ENCODE measurements at regions not wholly inside any gene's neighbourhood (a gene's known extent, or its start where the extent isn't known, plus 50 kb on each side); places are given as distances from the start of the nearest gene placed in this dataset.
"Not testable (repeated sequence)": the region's sequence is repeated elsewhere in the genome, so short reads cannot be mapped to it uniquely, and the experiment has no call there.

DNA sequence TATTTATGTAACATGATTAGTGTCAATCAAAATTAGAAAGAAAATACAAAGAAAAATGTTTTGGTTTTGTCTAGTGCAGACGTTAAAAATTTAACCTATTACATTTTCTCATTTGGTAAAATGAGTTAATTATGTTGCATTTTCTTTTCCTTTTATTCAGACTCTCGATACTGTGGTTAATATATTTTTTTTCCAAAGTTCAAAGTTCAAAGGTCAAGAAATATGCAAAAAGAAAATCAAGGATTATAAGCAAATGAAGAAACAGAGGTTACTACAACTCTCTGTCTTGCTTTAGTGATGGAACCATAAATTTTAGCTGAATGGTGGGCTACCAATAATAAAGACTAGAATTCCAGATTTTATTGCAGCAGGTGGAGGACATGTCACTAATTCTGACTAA, 133.3 kb upstream of the TFPI start:
- TF ChIP-seq MYC (IDR thresholded peaks at IDR 0.05; ENCODE audit: low read depth, low read length) (no peak), POLR2A (IDR thresholded peaks at IDR 0.05; ENCODE audit: extremely low read depth, insufficient read length) (no peak)
- TF ChIP-seq, protein P1, sequence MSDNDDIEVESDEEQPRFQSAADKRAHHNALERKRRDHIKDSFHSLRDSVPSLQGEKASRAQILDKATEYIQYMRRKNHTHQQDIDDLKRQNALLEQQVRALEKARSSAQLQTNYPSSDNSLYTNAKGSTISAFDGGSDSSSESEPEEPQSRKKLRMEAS (IDR thresholded peaks at IDR 0.05; ENCODE audit: low read depth, low read length), result no peak
- TF ChIP-seq, protein P2, sequence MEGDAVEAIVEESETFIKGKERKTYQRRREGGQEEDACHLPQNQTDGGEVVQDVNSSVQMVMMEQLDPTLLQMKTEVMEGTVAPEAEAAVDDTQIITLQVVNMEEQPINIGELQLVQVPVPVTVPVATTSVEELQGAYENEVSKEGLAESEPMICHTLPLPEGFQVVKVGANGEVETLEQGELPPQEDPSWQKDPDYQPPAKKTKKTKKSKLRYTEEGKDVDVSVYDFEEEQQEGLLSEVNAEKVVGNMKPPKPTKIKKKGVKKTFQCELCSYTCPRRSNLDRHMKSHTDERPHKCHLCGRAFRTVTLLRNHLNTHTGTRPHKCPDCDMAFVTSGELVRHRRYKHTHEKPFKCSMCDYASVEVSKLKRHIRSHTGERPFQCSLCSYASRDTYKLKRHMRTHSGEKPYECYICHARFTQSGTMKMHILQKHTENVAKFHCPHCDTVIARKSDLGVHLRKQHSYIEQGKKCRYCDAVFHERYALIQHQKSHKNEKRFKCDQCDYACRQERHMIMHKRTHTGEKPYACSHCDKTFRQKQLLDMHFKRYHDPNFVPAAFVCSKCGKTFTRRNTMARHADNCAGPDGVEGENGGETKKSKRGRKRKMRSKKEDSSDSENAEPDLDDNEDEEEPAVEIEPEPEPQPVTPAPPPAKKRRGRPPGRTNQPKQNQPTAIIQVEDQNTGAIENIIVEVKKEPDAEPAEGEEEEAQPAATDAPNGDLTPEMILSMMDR (IDR thresholded peaks at IDR 0.05; ENCODE audit: low read depth, low read length), result no peak
- no peak for DNase-seq (ENCODE audit: low read depth)
- no peak overlapping the region for H3K4me3 ChIP-seq (ENCODE audit: low read depth, low read length)

DNA sequence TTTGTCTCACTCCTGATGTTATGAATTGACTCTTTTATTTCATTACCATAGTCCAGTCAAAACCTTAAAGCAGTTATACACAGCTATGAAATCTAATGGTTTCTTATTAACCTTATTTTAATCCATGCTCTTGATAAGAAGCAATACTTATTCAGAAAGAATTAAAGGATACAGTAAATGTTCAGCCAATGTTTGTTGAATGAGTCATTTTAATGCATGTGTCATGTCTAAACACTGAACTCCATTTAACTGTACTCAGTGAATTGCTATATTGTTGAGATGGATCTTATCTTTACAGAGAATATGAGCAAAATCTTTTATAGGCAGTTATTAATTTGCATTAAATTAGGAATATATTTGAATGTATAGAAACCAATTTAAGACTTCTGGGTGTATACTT, 135.1 kb upstream of the TFPI start:
- DNase-seq (ENCODE audit: low read depth), result no peak
- TF ChIP-seq, protein P1 (IDR thresholded peaks at IDR 0.05; ENCODE audit: low read depth, low read length), result no peak
- TF ChIP-seq MYC (IDR thresholded peaks at IDR 0.05; ENCODE audit: low read depth, low read length), result no peak
- TF ChIP-seq, protein P2 (IDR thresholded peaks at IDR 0.05; ENCODE audit: low read depth, low read length), result no peak
- no peak for TF ChIP-seq POLR2A (IDR thresholded peaks at IDR 0.05; ENCODE audit: extremely low read depth, insufficient read length)
- H3K4me3 ChIP-seq (ENCODE audit: low read depth, low read length), result no peak overlapping the region

DNA sequence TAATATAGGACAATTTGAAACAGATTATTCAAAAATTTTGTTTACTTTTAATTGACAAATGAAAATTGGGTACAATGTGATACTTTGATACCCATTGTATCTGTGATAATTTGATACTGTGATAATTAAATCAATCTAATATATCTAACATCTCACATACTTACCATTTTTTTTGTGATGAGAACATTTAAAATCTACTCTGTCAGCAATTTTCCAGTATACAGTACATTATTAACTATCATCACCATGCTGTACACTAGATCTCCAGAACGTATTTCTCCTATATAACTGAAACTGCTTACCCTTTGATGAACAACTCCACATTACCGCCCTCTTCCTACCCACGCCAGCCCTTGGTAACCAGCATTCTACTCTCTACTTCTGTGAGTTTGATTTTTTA, 139.7 kb upstream of the TFPI start:
- DNase-seq (ENCODE audit: low read depth), result no peak
- H3K4me3 ChIP-seq (ENCODE audit: low read depth, low read length), result no peak overlapping the region
- TF ChIP-seq POLR2A (IDR thresholded peaks at IDR 0.05; ENCODE audit: extremely low read depth, insufficient read length) (no peak), MYC (IDR thresholded peaks at IDR 0.05; ENCODE audit: low read depth, low read length) (no peak)
- TF ChIP-seq, protein P2 (IDR thresholded peaks at IDR 0.05; ENCODE audit: low read depth, low read length), result no peak
- TF ChIP-seq, protein P1 (IDR thresholded peaks at IDR 0.05; ENCODE audit: low read depth, low read length), result no peak

DNA sequence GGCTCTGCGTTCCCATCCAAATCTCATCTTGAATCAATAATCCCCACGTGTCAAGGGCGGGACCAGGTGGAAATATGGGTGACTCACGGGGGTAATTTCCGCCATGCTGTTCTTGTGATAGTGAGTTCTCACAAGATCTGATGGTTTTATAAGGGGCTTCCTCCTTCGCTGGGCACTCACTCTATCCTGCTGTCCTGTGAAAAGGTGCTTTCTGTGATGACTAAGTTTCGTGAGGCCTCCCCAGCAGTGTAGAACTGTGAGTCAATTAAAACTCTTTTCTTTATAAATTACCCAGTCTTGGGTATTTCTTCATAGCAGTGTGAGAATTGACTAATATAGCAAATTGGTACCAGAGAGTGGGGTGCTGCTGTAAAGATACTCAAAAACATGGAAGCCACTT, 142.4 kb upstream of the TFPI start:
- H3K4me3 ChIP-seq (ENCODE audit: low read depth, low read length); DNase-seq (ENCODE audit: low read depth): not testable (repeated sequence)

DNA sequence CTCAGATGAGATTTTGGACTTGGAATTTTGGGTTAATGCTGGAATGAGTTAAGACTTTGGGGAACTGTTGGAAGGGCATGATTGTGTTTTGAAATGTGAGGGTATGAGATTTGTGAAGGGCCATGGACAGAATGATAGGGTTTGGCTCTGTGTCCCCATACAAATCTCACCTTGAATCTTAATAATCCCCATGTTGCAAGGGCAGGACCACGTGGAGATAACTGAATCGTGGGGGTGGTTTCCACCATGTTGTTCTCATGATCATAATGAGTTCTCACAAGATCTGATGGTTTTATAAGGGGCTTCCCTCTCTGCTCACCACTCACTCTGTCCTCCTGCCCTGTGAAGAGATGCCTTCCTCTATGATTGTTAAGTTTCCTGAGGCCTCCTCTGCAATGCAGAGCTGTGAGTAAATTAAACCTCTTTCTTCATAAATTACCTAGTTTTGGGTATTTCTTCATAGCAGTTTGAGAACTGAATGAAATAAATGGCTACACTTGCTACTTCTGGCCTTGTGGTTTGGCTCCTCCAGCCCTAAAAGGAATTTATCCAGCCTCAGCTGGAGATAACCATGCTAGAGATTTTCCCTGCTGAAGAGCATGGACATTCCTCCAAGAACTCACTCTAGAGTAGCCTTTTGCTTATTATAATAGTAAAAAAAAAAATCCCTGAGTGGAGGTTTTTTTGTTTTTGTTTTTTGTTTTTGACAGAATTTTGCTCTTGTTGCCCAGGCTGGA, 144.3 kb upstream of the TFPI start:
- DNase-seq (ENCODE audit: low read depth), result no peak
- no peak overlapping the region for H3K4me3 ChIP-seq (ENCODE audit: low read depth, low read length)
- TF ChIP-seq POLR2A (IDR thresholded peaks at IDR 0.05; ENCODE audit: extremely low read depth, insufficient read length) (no peak), MYC (IDR thresholded peaks at IDR 0.05; ENCODE audit: low read depth, low read length) (no peak)
- TF ChIP-seq, protein P2 (IDR thresholded peaks at IDR 0.05; ENCODE audit: low read depth, low read length), result no peak
- TF ChIP-seq, protein P1 (IDR thresholded peaks at IDR 0.05; ENCODE audit: low read depth, low read length), result no peak

DNA sequence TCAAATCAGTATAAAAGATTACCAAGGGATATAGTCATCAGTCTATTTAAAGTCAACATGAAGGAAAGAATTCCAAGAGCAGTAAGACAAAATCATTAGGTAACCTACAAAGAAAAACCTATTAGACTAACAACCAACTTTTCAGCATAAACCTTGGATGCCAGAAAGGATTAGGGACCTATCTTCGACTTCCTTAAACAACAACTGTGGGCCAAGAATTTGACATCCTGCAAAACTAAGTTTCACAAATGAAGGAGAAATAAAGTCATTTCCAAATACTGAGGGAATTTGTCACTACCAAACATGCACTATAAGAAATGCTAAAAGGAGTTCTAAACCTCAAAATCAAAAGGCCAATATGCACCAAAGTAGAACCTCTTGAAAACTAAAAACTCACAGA, 147.9 kb upstream of the TFPI start:
- TF ChIP-seq POLR2A (IDR thresholded peaks at IDR 0.05; ENCODE audit: extremely low read depth, insufficient read length), result no peak
- TF ChIP-seq MYC (IDR thresholded peaks at IDR 0.05; ENCODE audit: low read depth, low read length), result no peak
- TF ChIP-seq, protein P2 (IDR thresholded peaks at IDR 0.05; ENCODE audit: low read depth, low read length), result no peak
- TF ChIP-seq, protein P1 (IDR thresholded peaks at IDR 0.05; ENCODE audit: low read depth, low read length), result no peak
- no peak overlapping the region for H3K4me3 ChIP-seq (ENCODE audit: low read depth, low read length)
- DNase-seq (ENCODE audit: low read depth), result no peak

All from NB4 (cell line).